ENCODE measurements at regions not wholly inside any gene's neighbourhood (a gene's known extent, or its start where the extent isn't known, plus 50 kb on each side); places are given as distances from the start of the nearest gene placed in this dataset.

DNA sequence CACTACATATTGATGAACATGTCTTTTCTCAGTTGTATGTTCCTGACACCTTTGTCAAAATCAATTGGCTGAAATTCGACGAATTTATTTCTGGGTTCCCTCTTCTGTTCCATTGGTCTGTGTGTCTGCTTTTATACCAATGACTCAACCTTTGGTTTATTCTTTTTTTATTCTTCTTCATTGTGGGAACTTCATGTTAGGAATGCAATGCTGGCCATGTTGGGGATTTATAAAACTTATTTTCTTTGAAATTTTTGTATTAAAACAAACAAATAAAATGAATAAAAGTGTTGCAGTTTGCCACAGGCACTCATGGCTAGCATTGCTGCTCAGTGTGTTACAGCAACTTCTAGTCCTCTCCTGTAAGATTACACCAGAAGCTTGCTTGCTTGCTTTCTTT, 287.8 kb downstream of the DUSP10 start:
- intact Hi-C loops (cut with micrococcal nuclease): no loop called here

DNA sequence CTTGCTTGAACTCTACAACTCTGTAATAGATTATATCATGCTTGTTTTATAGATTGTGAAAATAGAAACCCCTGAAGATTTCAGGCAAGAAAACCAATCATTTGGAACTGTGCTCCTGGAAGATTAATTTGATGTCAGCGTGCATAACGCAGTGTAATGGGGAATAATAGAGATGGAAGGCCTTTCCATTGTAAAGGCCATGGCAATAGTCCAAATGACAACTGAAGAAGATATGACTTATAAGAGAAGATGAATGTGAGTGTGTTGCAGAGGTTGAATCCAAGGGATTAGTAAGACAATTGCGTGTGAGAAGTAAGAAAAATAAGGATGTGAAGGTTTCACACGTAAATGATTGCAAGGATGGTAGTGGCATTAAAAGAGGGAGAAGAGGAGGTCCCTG, 285.0 kb downstream of the DUSP10 start:
- intact Hi-C loops (cut with micrococcal nuclease): no loop called here

DNA sequence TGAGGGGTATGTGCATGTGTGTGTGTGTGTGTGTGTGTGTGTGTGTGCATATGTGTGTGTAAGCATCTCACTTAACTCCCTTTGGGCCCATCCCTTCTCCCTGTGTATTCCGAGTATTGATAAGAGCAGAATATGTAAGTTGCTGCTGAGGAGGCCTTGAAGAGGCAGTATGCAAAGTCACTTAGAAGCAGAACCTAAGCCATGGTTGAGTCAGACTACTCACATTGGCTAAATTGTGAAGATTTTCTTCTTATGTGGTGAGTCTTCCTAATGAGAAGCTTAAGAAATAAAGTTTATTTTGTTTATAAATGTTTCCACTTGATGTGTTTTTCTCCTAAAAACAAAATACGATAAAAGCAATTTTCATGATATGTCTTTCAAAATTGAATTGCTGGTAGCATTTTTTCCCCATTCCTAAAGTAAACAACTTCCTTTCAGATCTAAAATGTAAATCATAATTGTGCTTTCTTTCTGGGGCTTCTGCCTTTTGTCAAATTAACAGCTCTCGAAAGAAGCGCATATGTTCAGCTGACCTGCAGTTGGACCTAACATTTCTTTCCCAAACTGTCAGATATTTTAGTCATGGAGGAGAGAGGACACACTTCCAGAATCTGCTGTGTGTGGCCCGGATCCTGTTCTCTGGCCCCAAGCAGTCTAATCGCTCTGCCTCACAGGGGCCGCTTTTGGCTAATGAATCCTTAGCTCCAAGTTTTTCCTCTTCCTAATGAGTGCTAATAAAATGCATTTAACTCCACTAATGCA, 284.0 kb downstream of the DUSP10 start:
- intact Hi-C loops (cut with micrococcal nuclease): no loop called here

DNA sequence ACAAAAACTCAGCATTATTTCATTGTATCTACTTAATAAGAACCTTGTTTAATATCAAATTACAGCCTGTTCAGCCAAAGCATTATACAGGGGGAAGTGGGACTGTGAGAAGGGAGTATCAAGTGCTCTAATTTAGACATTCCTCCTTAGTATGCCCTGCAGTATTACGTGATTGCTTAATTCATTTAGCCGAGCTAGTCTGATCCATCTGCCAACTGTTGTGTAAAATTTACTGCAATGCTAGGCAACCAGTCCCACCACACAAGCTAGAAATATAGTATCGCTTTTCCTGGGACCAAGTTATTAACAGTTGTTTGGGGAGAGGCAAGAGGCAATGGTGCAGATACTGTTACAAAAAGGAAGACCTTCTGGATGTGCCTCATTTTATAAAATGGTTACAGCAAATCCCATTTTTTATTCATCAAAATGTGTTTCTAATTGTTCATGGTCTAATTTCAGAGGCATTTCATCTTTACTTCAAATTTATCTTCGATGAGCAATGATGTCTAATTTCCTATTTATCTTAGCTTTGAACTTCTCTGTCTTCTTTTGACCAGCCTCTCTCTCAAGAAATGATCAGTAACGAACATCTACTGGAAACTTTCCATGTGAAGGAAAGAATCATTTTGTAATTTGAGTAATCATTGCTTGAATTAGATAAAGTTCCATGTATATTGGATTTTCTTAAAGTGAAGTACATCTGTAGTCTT, 283.3 kb downstream of the DUSP10 start:
- intact Hi-C loops (cut with micrococcal nuclease): no loop called here

DNA sequence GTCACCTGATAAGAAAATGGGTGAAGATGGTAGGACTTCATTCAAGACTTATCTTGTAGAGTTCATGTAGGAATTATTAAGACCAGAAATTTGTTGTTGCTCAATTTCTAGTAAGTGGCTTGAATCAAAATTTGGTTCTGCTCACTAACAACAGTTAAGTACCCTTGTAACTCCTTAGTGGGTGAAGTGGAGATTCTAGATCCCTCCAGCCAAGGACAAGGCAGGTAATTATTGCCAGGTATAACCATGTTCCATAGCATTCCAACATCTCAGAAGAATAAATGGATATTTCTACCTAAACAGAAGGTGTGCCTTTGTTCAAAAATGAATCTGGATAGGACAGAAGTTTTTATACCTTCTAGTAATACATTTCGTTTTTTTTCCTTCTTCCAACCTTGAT, 282.3 kb downstream of the DUSP10 start:
- intact Hi-C loops (cut with micrococcal nuclease): no loop called here

DNA sequence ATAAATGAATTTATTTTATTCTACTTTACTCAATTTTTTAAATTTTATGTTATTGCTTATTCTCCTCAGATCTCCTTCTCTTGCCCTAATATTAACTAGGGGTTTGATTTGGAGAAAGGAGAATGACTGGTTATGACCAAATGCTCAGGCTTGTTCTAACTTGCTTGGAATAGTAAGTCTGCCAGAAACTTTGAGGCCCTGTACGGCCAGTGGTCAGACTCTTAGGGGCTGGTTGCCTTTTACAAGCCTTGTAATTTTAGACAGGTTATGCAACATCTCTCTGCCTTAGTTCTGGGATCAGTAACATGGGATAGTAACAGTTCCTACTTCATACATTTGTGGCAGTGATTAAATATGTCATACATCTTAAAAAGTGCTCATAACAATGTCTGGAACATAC, 279.5 kb downstream of the DUSP10 start:
- intact Hi-C loops (cut with micrococcal nuclease): no loop called here

DNA sequence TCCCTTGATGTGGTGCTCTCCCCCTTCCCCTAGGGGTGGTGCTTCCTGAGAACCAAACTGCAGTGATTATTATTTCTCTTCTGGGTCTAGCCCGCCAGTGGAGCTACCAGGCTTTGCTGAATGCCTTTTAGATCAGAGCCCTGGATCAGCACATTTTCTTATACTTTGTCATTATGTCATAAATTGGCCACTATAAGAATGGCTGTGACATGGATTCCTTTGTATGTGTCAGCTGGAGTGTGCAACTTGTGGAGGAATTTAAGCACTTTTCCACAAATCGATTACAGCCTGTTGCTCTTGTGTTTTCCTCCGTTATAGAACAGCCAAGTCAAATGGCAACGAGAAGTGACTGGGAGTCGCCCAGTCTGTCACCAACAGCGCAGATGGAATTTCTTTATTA, 273.3 kb downstream of the DUSP10 start:
- intact Hi-C loops (cut with micrococcal nuclease): no loop called here

DNA sequence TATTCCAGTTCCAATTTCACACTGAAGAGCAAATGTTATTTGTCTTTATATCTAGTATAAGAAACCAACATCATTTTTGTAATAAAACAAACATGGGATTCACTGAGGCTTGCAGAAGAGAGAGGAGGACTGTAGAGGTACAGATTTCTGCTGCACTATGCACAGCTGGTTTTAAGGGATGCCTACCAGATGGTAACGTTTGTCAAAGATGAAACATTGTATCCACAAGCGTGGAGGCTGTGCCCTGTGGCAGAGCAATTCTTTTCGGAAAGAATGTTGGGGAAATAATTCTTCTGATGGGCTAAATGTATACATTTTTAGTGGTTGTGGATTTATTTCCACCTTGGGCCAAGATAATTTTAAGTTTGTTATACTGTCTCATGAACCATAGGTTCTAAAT, 272.4 kb downstream of the DUSP10 start:
- intact Hi-C loops (cut with micrococcal nuclease): no loop called here

DNA sequence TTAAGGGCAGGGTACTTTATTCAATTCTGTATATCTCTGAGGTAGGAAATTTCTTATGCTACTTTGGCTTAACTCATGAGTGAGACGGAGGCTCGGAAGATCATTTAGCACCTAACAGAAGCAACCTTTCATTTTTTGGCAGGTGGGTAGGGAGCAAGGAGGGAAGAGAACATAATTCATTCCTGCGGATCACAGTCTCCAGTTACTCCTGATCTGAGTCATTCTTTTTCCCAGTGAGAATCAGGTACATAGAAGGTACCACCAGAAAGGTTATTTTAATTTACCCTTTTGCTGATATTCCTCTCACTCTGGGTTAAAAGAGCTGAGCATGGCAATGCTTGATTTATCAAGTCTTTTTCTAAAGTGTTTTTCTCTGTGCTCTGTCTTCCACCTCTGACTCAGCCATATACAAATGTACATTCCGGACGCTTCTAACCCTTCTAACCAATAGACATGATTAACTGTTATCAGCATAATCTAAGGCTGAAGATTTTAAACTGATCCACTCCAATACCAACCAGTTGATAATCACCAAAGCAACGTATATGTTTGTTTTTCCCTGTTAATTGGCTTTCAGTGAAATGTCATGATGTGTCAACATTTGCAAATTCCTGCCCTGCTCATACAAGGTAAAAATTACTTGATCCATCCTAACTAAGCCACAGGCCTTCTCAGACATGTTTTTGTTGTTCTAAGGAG, 271.7 kb downstream of the DUSP10 start:
- intact Hi-C loops (cut with micrococcal nuclease): no loop called here

DNA sequence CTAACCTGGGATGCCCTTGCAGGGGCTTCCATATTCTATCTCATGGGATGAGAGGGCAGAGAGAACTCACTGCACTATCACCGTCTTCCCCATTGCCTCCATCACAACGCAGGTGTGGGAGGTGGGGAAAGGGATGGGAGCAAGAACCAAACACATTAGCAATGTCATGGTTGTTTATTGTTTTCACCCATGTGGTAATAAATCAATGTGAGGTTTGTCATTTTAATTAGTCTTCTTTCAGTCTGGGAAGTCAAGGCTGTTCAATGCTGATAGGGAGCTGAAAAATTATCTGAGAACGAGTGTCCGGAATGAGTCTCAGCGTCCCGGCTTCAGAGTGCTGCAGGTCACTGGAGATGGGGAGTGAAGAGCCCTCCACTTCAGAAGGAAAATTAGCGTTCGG, 268.5 kb downstream of the DUSP10 start:
- intact Hi-C loops (cut with micrococcal nuclease): no loop called here

DNA sequence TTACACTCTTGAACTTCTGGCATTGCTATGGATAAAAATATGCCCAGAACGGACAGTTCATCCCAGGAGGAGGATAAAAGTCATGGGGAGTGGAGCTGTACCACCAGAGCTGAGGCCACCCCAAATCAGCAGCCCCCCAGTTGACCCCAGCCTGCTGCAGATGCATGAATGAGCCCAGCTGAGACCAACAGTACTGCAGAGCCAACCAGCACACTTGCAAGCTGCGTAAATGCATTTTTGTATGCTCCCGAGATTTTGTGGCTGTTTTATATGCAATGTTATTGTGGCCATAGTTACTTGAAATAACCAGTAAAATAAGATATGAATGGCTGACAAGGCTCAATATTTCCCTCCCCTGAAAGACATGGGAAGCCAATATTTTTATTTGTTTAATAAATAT, 264.6 kb downstream of the DUSP10 start:
- intact Hi-C loops (cut with micrococcal nuclease): loop anchor here (5.0 kb wide), 1 partner anchor 420 kb away; no protein-coding TSS in a partner anchor

DNA sequence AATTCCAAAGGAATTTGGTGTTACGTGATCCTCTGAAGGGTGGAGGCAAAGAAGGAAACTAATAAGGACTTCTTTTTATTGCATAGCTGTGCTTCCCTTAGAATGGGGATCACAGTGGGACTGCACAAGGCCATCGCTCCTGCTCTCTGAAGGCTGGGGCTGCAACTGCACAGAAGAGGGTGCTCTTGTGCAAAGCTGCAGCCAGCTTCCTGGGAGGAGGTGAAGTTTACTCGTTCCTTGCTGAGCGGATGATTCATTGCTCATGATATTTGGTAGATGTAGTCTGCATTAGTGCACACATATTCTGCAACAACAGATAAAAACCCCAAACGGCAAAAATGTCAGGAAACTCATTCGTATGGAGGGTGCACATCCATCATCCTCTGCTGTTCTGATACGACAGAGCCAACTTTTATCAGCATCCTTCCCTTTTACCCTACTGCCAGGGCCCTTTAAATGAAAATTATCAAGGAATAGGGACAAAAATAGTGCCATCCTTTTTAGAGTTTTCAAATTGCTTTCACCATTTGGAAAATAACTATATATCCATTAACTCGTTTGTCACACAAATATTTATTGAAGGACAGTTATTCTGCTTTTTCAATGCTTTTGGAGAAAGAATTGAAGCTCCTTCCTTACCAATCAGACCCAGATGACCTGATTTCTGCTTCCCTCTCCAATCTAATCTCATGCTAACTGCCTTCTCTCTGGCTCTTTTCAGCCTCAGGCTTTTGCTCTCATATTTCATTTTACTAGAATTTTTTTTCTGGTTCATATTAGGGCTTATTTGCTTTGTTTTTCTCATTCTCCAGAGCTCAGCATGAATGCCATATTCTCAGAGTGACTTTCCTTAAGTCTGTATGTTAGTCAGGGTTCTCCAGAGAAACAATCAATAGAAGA, 263.6 kb downstream of the DUSP10 start:
- intact Hi-C loops (cut with micrococcal nuclease): loop anchor here (1.0 to 5.0 kb wide), 6 partner anchors 264 to 977 kb away; partner anchors contain the start of gene DUSP10

DNA sequence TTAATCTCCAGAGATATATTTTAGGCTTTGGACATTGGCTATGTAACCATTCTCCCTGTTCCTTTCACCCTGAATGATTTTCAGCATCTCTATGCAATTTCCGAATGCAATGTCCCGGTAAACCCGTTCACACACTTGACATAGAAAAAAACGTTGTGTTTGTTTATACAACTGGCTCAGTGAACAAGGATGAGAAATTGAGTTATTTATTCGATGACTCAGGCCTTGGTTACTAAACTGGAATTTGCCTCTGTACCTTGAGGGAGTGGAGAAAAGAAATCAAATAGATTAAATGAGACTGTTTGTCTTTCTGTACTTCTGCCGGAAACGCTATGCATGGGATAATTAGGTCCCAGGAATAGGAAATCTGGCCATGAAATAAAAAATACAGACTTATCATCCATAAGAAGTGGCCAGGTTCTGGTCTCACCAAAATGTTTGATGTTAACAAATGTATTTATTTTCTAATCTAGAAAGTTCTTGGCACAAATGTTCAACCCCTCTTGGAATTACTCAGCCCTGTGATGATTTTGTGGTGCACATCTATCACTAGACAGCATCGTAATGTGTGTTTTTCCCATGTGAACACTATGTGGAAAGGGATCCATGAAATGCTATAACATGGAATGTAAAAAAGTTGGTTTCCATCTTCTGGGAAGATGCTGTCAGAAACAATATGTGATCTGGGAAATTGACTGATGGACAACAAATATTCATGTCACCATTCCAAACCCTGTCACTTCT, 253.9 kb downstream of the DUSP10 start:
- intact Hi-C loops (cut with micrococcal nuclease): no loop called here

DNA sequence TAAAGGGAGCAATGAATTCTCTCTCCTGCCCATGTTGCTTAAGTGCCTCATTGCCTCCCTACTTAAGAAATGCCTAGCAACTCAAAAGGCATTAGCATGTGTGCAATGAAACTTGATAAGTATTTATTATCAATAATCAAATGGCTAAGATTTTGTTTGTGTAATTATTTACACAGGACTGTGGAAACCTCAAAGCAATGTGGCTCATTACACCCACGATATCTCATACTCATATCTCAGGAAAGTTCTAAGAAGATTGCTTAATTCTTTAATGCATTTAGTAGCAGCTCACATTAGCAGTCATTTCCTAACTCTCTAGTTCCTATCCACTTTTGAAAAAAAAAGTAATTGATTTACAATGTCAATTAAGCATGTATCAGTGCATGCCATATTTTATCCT, 253.3 kb downstream of the DUSP10 start:
- intact Hi-C loops (cut with micrococcal nuclease): no loop called here

DNA sequence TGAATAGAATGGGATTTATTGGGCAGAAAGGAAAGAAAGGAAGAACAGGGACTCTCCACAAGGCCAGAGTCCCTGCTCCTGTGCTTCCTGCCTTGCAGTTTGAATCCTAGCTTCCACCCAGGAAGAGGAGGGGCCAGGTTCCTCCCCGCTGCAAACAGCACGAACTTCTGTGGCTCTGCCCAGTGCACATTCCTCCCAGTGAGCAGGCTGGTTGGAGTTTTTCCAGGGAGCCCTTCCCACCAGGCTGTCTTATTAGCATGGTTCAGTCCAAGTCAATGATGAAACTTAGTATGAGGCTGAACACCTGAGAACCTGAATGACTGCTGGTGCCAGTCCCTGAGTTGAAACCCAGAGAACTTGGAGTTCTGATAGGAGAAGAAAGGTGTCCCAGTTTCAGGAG, 247.2 kb downstream of the DUSP10 start:
- intact Hi-C loops (cut with micrococcal nuclease): no loop called here

DNA sequence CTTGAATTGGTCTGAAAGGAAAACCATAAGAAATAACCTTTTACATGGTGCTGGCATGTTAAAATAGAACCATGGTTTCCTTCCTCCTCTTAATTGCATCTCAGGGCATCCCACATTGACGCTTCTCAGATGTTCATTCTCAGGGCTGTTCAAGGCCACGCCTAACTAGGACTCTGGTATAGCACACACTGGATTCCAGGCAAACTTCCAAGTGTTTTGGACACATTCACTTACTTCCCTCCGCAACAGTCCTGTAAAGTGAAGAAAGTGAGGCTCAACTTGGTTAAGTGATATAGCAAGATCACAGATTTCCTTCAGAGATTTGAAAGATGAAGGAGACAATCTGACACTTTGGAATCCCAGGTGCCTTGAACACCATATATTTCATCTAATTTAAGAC, 244.8 kb downstream of the DUSP10 start:
- intact Hi-C loops (cut with micrococcal nuclease): no loop called here

DNA sequence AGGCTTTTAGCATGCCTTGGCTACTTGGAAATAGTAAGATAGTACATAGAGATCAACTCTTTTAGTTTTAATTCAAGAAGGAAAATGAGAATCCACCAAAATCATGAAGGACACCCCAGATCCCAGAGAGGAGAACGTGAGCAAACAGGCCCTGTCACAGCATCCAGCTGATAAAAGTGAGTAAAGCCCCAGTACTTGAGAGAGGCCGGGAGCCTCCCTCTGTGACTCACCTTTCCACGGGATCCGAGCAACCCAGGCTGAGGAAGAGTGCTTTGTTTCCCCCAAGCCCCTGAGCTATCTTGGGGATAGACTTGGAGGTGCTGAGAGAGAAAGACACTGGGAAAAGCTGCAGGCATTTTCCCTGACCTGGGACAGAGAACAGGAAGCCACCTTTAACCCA, 238.6 kb downstream of the DUSP10 start:
- intact Hi-C loops (cut with micrococcal nuclease): no loop called here

DNA sequence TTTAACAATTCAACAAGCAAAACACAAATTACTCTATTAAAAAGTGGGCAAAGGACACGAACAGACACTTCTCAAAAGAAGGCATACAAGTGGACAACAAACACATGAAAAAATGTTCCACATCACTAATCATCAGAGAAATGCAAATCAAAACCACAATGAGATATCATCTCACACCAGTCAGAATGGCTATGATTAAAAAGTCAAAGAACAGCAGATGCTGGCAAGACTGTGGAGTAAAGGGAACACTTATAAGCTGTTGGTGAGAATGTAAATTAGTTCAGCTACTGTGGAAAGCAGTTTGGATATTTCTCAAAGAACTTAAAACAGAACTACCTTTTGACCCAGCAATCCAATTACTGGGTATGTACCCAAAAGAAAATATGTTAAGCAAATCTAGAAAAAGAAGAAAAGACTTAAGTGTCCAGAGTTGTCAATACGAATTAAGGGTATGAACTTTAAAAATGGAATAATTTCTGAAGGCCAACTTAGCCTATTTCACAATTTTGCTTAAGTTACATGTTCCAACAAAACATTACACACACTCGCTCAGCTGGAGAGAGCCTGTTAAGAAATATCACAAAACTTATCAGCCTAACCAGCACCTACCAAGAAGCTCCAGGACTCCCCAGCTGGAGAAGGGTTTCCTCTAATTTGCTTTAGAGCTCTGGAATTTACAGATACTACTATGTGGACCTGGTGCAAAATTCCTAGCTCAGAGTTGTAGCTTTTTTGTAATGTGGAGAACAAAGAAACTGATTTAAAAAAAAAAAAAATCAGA, 232.1 kb downstream of the DUSP10 start:
- intact Hi-C loops (cut with micrococcal nuclease): no loop called here

DNA sequence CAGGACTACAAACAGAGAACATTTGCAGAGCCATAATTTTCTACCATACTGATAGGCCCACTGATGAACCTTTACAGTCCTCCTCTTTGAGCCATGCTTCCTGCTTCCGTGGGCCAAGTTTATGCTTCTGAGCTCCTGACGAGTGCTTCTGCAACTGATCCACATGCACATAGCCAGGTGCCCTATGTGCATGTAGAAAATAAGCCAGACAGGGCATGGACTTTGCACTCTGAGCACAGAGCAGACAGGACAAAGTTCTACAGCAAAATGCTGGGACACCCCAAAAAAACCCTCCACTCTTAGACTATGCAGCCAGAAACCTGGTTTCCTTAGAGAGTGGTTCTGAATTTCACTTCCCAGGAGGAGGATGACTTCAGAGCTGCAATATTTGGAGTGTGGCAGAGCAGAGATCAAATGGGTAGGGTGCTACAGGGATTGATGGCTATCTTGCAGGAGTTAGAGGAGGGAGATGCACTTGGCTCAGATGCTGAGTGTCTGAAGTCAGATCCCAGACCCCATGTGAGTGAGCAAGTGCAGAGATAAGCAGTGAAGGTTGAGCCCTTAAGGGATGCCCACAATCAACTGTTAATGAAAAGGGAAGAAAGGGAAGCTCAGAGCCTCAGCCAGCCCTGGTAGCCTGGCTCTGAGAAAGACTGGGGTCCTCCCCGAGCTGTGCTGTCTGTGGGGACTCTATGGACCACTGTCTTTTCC, 230.9 kb downstream of the DUSP10 start:
- intact Hi-C loops (cut with micrococcal nuclease): no loop called here
